CD4-positive, alpha-beta T cell treated with Interferon alpha-2 for 1 hour (primary cell): ENCODE measurements at regions not wholly inside any gene's neighbourhood (a gene's known extent, or its start where the extent isn't known, plus 50 kb on each side); places are given as distances from the start of the nearest gene placed in this dataset.

Experiments used
- DNase-seq, 2 donors: peaks; one replicate each; pipeline ENCODE4 v3.0.0-alpha.2; 2020 to 2022

DNA sequence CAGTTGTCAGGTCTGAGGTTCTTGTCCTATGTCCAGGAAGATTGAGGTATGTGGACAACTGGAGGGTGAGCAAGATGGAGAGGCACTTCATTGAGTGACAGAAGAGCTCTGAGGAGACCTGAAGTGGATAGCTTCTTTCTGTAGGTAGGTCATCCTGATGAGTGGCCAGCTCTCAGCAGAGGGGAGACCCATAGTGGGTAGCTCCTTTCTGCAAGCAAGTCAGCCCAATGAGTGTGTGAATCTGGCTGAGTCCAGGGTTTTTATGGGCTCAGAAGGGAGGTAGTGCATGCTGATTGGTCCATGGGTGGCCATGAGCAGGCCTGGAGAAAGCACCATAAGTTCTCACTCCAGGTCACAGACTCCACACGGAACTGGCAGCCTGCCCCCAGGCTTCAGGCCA is 92.6 kb upstream of the GALNT5 start:
- no peak for DNase-seq

DNA sequence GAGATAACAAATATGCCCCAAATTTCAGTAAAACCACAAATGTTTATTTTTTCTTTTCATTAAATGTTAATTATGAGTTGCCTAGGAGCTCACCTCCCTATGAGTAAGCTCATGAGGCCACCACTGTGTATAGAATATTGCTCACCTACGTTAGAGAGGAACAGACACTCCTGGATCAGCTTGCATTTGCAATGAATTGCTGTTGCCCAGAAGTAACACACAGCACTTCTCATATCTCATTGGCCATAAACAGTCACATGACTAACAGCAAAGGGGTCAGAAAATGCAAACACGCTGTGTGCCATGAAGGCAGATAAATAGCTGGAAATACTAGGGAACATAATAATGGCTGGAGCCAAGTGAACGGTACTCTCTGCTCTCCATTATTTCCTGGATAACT is 89.0 kb upstream of the GALNT5 start:
- DNase-seq: no peak

DNA sequence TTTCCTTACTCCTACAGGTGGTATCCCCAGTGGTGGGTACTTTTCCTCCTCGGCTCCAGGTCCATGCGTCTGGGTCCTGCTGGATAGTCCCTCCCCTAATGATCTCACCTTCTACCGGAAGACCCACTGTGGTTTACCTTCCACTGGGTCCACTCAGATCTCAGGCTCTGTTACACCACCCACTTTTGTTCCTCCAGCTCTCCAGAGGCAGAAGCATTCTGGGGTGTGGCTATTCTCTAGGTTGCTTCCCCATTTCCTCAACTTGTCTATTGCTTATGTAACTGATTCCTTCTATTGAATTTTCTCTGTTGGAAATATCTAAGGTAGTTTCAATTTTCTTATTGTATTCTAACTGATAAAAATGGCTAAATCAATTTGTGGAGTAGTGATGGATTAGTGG is 87.6 kb upstream of the GALNT5 start:
- no peak for DNase-seq

DNA sequence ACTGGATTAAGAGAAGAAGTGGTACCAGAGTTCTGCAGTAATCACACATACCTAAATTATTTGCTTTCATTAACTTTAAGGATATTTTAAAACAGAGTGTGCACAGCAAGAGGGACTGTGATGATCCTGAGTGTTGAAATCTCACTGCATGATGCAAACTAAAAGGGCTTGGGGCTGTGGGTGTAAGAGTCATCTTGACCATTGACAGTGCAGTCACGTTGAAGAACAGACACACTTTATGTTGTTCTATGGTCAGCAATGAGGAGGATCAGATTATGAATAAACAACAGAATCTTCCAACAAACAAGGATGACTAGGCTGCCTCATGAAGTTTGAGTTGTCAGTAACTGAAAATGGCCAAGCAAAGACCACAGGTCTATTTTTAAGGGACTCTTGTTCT is 87.2 kb upstream of the GALNT5 start:
- DNase-seq: no peak

DNA sequence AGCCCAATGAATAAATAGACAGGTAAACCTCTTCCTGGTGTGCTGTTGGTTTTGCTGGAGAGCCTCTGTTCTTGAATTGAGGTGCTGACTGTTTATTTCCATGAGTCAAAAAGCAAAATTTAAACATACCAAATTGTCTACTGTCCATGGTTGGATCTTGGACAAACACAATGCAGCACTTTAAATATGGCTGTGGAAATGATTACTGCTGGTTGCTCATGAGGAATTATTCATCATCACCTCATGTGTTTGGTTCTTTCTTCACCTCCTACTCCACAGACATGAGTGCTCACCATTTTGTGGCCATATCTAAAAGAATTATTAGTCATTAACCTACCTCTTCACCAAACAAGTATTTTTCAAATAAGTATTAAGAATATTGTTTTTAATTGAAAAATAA is 85.3 kb upstream of the GALNT5 start:
- no peak for DNase-seq

DNA sequence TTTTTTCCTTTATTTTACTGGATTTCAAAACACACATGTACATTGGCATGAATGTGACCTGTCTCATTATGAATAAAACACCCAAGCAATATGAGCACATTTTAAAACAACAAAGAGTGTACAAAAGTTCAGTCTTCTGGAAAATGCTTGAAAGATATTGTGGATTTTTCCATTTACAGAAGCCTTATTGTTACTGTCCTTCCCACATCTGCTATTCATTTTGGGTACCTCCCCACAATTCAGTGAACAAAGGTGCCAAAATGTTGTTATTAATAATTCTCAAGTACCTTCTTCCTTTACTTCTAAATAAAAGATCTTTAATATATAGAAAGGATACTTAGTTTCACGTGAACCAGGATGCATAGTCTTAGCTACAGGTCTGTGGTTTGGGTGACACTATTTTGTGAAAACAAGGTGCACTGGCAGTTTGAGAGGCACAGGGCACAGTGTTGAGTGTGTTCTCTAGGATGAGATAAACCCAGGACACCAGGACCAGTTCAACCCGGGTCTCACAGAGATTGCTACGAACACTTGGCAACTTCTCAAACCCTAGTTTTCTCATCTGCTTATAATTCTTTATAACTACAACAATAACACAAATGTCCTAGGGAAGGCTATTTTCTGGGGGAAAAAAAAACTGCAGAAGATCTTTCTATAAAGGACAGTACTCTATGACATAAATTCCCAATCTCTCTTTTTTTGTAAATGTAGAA is 84.5 kb upstream of the GALNT5 start:
- no peak for DNase-seq

DNA sequence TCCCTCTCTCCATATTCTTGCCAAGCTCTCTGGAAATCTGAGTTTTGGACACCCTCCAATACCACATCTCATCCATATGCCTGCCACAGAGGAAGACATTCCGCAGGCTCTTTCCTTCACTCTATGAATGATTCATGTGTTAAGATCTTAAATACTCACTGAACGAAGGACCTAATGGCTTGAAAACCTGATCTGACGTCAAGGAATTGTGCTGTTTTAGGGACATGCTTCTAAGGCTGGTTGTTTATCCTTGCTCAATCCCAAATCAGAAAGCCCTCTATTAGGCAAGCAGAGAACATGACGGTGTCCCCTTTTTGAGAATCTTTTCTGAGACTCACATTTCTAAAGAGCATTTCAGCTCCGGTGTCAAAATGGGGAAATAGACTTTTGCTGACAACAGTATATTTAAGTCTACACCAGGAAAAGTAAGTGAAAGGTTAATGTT is 83.7 kb upstream of the GALNT5 start:
- no peak for DNase-seq

DNA sequence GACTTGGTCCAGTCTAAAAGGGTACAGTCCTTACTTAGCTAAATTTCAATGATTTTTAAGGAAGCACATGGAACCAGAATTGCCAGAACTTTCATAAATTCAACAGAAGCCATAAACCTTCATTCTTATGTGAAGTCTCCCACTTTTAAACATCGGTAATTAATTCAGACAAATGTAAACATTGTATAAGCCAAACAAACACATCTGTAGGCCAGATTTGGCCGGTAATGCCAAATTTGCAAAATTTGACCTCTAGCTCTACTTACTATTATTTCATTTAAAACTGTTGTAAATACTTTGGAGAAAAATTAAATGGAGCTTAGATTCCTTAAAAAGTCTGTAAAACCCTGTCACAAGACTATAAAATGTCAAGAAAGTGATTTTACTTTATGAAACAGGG is 83.2 kb upstream of the GALNT5 start:
- DNase-seq: no peak

DNA sequence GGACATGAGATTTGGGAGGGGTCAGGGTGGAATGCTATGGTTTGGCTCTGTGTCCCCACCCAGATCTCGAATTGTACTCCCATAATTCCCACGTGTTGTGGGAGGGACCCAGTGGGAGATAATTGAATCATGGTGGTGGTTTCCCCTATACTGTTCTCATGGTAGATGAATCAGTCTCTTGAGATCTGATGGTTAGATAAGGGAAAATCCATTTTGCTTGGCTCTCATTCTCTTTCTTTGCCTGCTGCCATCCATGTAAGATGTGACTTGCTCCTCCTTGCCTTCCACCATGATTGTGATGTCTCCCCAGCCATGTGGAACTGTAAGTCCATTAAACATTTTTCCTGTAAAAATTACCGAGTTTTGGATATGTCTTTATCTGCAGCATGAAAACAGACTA is 80.9 kb upstream of the GALNT5 start:
- no peak for DNase-seq

DNA sequence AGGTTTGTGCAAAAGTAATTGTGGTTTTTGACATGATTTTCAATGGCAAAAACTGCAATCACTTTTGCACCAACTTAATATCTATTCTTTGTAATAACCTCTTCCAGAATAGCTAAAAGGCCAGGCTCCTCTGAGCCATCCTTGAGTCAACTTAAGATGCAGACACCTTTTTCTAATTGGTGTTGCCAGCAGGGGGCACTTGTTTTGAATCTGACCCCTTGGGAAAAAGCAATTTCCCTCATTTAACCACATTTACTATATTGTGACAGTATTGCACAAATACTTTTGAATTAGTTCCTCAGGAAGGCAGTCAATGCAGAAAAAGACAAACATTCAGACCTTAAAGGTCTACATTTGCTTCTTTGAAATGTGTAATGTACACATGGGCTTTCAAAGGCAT is 78.6 kb upstream of the GALNT5 start:
- DNase-seq: no peak

DNA sequence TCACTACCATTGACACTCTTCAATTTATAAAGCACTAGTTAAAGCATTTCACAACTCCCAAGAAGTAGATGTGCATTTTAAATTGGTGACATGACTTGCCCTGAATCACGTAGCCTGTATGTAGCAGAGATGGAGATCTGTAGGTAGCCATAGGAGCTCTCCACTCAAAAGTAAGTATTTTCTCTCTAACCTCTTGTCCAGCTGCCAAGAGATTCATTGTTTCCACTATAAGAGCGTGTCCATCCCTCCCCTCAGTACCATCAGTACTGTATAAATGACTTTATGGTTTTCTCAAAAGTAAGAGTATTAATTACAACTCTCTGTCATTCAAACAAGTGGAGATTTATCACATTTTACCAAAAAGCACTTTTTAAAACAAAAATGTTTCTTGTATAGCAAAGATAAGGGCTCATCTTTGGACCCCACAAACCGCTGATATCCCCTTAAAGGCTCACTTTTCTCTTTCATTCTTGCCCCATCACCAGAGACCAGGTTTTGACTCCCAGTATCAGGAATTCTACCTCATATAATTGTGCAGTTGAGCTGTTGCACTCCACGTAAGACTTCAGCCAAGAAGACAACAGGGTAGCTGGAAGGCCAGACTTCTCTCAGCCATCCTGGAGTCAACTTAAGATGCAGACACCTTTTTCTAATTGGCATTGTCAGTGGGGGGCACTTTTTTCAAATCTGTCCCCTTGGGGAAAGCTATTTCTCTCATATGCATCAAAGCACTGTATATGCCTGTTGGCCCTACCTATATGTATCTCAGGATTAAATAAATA is 78.0 kb upstream of the GALNT5 start:
- DNase-seq: no peak

DNA sequence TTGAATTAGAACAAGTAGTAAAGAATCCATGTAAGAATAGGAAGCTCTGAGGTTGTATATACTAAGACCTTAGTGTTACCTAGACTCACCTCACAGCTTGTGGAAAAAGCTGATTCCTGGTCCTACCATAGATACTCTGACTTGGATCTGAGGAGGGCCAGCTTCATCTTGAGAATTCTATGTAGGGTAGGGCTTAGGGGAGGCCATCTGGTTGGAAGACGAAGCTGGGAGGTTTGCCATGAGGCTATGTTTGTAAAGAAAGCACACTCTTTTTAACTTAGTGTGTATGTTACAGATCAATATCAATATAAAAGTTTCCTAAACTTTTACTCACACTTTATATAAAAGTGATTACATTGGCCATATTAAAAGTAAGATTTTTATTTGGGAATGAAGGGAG is 77.1 kb upstream of the GALNT5 start:
- no peak for DNase-seq

DNA sequence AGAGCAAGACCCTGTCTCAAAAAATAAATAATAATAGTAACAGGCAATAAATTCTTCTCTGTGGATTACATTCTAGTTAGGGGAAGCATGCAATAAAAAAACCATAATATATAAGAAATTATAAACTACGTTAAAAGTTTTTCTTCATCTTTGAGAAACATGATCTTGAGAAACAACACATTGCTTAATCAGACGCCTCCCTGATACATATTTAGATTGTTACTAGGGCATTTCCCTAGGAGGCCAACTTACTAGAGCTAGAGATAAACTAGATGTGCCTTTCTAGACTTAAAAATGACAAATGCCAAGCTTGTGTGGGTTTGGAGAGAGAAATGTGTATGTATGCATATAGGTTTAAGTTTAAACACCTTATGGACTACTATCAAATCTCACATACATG is 76.3 kb upstream of the GALNT5 start:
- DNase-seq: no peak

DNA sequence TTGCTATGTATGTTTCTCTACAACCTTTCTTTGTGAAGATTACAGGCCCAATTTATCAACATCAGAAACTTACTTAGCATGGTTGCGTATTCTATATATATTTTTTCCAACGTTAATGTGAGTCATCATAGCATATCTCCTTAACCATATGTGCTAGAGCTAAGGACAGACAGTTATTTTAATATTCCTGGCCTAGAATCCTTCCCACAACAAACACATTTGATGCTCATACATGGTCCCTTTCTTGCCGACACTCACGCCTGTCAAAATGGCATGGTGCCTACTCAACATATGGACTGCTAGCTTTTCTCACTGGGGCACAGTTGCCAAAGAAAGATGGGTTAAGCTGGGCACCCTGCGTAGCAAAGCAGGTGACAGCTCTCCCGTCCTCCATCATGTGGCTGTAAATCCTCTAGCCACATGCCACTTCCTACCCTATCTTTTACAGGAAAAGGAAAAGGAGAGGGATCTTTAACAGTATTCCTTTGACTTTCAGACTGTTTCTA is 75.2 kb upstream of the GALNT5 start:
- no peak for DNase-seq

DNA sequence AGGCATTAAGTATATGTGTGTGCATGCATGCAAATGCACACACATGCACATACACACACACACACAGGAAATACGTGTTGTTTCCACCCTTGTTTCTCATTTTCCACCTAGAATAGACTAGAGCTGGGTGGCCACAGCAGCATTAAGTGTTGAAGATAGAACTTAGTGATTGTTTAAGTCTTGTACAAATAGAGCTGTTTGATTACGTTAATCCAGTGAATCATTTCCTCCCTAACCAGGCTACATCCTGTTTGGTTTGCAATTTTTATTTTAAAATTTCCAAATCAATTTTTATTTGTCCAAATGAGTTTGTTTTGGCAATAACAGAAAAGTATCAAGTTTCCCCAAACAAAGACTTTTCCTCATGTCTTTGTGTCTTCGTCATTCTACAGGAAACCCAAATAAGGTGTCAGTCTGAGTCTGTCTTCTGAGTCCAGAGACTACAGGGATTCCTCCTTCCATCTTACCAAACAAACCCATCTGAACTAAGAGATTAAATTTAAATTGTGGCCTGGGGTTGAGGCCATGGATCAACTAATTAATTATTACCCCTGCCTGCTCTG is 74.6 kb upstream of the GALNT5 start:
- DNase-seq: no peak

DNA sequence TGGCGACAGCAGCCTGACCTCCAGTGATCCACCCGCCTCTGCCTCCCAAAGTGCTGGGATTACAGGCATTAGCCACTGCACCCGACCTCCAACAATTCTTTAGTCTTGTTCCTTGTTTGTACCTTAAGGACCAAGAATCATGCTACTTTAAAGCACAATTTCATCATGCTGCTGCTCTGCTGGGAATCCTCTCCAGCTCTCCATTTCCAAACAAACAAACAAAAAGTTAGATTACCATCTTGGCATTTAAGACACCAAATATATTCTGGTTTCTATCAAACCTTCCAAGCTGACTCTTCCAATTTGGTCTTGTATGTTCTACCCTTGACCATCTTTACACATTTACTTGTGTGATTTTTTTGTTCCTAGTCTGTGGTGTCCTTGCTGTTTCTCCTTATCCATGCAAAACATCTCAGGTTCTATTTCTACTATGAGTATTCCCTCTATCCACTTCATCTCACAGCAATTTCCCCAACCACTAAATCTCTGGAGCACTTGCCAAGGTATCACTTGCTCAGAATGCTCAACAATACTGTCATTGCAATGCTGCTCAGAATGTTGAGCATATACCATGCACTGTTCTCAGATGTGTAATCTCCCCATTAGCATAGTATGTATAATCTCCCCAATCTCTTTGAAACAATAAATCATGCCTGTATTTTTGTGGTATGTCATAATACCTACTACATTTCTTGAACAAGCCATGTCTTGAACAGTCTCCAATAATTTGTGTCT is 73.2 kb upstream of the GALNT5 start:
- DNase-seq: no peak

DNA sequence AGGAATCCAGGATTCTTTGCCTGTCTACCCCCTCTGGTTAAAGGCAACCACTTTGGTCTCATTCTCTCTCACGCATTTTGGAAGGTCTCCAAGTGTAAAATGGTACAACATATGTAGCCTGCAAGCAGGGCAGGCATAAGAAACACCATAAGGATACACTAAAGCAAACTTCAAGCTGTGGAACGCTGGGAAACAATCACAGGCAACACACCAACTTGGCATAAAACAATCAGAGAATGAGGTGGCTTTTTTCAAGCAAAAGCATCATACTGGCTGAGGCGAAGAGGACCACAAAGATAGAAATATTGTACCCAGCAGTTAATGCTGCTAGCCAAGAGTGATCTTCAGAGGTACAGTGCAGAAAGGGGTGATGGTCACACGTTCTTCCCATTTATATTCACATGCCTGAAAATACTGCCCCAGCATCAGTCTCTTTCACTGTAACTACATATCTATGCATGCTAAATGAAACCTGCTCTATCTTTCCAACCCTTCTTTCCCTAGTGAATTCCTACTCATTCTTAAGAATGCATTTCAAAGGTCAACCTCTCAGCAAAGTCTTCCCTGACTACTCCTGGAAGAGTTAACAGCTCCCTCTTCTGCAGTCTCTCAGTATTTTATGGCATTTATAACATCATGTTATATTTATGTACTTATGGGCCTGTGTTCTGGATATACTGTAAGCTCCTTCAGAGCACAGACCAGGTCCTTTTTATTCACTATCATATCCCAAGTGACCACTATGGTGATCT is 71.9 kb upstream of the GALNT5 start:
- DNase-seq: no peak

DNA sequence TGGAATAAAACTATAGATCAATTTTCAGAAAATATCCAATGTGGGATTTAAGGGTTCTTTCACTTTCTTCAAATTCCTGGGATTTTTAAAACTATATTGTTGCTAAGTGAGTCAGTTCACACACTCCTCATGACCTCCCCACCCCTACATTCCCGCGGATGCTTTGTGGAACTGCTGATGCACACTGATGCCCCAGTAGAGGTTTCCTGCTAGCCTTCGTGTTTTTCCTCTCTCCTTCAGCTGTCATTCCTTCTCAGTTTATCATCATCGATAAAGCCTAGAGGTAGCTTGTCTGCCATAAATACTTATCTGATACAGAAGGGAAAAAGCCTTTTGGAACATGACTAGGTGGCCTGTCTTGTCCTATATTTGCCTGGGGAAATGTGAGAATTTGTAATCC is 67.4 kb upstream of the GALNT5 start:
- DNase-seq: no peak

DNA sequence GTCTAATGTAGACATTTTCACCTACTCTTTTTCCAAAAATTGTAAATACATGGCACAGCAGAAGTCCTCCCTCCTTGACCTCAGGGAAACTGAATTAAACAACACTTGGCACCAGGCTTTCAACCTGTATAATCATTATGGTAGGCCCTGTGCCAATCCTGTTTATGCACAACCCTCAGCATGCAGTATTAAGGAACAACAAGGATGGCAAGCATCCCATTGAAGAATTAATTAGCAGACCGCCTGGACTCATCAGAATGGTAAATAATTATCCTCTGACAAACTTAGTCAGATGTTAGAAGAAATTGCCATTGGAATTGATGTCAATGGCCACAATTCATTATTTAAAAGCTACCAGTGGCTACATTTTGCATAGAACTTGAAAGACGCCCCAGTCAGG is 66.3 kb upstream of the GALNT5 start:
- no peak for DNase-seq

DNA sequence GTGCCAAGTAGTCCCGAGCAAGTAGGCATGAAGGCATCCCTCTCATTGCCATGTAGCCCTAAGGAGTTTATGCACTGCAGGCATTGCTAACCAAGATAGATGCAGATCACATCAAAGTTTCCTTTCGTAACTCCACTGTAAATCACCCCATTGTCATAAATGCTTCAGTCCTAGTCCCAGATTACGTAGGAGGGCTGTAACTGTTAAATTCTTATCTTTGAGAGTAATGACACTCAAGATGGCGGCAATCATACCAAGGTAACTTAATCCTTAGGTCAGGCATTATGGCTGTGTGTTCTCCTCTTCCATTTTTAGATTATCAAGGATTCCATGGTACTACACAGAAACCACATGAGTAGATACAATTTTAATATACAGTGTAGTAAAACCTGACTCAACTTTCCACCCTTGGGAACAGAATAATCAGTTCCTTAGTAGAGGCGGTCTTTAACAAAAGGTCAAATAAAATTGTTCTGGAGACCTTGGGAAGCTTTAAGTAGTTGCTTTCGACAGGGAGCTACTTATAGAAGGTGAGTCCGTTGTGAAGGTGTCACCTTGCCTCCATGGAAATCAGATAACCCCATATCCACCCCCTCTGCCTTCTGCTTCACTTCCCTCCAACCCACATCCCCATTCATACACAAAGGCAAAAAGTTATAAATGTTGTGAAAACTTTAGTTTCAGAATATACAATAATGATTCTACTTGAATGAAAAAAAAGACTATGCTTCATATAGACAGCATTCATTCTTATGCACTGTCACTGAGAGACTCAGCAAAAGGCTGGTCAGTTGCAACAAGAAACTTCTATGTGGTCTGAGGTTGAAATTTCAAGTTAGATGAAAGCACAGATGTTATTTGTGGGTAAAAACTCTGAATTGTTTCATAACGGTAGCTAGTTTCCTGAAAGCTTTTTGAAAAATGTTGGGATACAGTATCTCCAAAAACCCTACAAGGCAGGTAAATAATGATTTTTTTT is 64.8 kb upstream of the GALNT5 start:
- DNase-seq: no peak

DNA sequence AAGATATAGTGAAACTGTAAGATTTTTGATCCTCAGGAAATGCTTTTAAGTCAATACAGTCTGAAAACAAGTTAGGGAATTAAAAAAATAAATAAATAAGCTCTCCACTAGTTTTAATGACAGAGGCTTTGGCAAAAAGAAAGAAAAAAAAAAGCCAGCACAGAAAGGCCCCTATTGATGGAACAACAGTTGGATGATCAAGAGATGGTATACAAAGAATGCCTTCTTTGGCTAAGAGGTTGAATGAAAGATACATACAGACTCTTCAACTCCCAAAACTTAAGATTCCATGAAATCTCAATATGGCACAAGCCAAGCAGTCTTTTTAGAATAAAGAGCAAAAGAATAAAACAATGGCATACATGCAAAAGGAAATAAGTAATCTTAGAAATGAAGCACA is 64.0 kb upstream of the GALNT5 start:
- DNase-seq: no peak
